ENCODE measurements at regions not wholly inside any gene's neighbourhood (a gene's known extent, or its start where the extent isn't known, plus 50 kb on each side); places are given as distances from the start of the nearest gene placed in this dataset.

DNA sequence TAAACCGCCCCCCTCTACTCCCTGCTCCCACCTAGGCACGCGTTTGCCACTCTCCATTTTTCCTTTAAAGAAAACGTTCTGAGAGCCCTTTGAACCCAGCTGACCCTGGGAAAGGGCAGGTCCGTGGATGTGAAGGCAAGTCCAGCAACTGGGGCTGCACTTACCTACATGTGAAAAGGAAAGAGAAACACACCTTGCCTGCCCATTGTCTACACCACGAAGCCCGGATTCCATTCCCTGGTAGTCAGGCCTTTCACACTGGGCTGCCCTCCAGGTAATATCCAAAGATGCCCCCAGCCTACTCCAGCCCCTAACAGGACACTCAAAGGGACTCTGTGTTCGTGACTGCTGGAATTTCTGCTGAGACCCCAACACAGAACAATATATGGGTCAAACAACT, 94.4 kb downstream of the CD83 start:
- no peak for DNase-seq (ENCODE audit: low read depth)
- in situ Hi-C loops (cut with HindIII; ENCODE audit: low pct_unique_long_range_greater_than_20kb, low sequenced_read_pairs) = no loop called here

GRCh38 chr6:14212632-14213031, 95.1 kb downstream of the CD83 start:
- in situ Hi-C loops (cut with HindIII; ENCODE audit: low pct_unique_long_range_greater_than_20kb, low sequenced_read_pairs) = no loop called here
- no peak for DNase-seq (ENCODE audit: low read depth)

DNA sequence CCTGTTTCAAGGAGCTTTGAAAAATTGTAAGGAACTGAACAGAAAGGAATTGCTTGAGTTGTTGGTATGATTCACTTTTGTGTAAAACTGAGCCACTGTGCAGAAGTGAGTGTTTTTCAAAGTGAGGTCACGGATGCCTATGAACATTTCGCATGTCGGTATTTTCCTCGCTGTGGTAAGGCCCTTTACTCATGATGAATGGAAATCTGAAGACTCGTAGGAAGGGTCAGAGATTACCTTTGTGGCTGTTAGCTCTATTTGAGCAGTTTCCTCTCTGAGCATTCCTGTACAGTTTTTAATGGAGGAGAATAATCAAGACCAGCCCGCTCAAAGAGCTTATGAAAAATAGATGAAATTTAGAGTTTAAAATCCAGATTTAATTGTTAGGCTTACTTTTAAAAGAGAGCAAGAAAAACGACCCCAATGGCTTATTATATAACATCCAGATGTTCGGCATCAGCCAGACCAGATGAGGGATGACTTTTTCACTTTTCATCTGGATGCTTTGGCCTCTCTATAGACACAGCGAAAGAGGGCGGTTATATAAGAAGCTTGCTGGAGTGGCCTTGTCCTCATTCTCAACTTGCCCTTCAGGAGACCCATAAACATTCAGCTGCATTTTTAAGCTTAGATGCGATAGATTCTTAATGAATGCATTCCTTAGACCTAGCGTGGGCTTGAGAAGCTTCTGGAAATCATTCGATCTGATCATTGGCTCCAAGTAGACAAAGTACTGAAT, 99.5 kb downstream of the CD83 start:
- in situ Hi-C loops (cut with HindIII; ENCODE audit: low pct_unique_long_range_greater_than_20kb, low sequenced_read_pairs) = no loop called here
- no peak for DNase-seq (ENCODE audit: low read depth)

GRCh38 chr6:14217728-14218518, 100.4 kb downstream of the CD83 start:
- in situ Hi-C loops (cut with HindIII; ENCODE audit: low pct_unique_long_range_greater_than_20kb, low sequenced_read_pairs) = no loop called here

GRCh38 chr6:14218519-14218800, 100.9 kb downstream of the CD83 start:
- DNase-seq (ENCODE audit: low read depth) = no peak
- in situ Hi-C loops (cut with HindIII; ENCODE audit: low pct_unique_long_range_greater_than_20kb, low sequenced_read_pairs) = no loop called here

More at GRCh38 chr6:14217728-14218518, 100.4 kb downstream of the CD83 start:
- DNase-seq (ENCODE audit: low read depth) = no peak

DNA sequence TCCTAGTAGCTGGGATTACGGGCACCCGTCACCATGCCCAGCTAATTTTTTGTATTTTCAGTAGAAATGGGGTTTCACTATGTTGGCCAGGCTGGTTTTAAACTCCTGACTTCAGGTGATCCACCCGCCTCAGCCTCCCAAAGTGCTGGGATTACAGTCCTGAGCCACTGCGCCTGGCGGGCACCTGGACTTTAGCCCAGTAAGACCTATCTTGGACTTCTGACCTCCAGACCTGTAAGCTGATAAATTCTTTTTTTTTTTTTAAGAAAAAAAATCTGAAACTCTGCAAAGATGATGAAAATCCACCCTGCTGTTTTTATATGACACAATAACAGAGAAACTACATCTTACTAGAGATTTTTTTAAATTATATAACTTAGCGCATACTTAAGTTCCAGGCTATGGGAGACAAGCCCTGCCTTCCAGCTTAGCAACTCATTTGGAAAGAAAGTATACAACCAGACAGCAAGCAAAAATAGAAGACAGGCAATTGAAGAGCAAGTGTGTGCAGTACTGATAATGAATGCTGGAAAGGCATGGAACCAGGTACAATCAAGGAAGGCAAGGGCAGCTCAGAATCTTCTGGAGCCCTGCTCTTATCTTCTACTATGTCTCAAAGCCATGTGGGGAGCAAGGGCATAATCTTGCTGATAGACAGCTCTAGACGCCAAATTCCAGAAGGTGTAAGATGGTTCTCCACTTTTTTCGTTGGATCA, 104.2 kb downstream of the CD83 start:
- in situ Hi-C loops (cut with HindIII; ENCODE audit: low pct_unique_long_range_greater_than_20kb, low sequenced_read_pairs) = no loop called here
- DNase-seq (ENCODE audit: low read depth) = no peak

GRCh38 chr6:14222956-14223355, 105.4 kb downstream of the CD83 start:
- DNase-seq (ENCODE audit: low read depth) = no peak
- in situ Hi-C loops (cut with HindIII; ENCODE audit: low pct_unique_long_range_greater_than_20kb, low sequenced_read_pairs) = no loop called here

DNA sequence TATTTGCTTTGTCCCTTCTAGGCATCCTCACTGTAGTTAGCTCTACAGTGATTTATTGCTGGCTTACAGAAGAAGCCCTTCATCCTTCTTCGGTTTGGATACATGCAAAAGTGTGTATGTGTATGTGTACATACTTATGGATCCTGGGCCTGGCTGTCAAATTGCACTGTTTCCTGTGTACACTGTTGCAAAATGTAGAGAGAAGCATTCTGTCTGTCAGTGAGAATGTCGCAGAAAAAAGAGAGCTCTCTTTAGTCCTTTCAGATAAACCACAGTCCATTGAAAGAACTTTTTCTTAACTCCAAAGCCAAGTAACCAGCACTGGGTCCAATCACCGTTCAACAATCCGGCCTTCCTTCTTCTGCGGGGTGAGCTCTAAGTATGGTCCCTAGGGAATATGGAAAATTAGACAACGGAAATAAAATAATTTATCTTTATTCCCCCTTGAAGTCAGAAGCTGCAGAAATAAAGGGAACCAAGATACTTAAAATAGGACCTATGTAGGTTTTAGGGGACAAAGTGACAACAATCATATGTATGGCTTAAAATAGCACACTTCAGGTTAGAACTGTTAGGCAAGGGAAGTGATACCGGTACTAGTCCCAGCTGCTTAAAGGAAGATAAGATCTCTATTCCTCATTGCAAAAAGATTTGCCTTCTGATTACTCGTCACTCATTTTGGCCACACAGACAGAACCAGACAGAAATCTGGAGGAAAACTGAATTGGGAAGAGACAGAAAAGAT, 107.0 kb downstream of the CD83 start:
- in situ Hi-C loops (cut with HindIII; ENCODE audit: low pct_unique_long_range_greater_than_20kb, low sequenced_read_pairs) = no loop called here
- no peak for DNase-seq (ENCODE audit: low read depth)

DNA sequence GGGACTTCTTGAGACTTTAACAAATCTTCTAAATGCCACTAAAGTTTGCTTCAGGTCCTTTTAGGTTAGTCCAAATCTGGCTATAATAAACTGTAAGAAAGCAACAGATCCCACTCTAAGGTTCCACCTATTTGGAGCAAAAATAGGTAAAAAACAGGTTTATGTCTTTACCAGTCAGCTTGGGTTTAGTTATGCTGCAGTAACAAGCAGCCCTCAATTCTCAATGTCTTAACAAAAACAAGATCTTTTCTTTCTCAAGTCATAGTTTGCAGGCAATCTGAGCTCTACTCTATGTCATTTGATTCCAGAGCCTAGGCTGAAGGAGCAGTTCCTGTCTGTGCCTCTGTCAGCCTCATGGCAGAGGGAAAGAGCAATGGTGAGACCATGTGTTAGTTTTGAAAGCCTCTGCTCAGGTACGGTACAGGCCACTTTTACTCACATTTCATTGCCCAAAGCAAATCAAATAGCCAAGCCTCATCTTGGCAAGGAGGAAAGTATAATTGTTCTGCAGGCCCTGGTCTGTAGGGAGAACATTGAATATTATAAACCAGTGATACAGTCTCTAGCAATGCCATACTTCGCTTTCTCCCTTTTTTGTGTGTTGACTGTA, 108.6 kb downstream of the CD83 start:
- no peak for DNase-seq (ENCODE audit: low read depth)
- in situ Hi-C loops (cut with HindIII; ENCODE audit: low pct_unique_long_range_greater_than_20kb, low sequenced_read_pairs) = no loop called here

DNA sequence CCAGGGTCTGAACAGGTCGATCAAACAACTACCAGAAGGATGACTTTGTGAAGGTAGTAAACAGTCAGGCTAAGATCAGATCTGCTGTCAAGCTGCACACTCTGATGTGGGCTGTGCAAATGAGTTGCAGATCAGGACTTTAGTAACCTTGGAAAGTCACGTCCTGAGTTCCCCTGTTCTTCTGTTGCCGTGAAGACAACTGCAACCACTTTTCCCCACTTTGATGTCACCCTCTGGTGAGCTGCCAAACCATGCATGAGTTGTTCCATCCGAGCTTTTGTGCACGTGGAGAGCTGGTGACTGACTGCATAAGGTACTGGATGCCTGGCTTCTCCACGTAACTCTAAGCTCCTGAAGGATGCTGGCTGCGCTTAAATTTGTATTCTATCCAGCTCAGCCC, 111.0 kb downstream of the CD83 start:
- in situ Hi-C loops (cut with HindIII; ENCODE audit: low pct_unique_long_range_greater_than_20kb, low sequenced_read_pairs) = no loop called here

GRCh38 chr6:14231071-14231483, 113.5 kb downstream of the CD83 start:
- in situ Hi-C loops (cut with HindIII; ENCODE audit: low pct_unique_long_range_greater_than_20kb, low sequenced_read_pairs) = no loop called here
- no peak for DNase-seq (ENCODE audit: low read depth)

More for the DNA sequence above, 111.0 kb downstream of the CD83 start:
- DNase-seq (ENCODE audit: low read depth) = peak; percentile 65

- DNase-seq (ENCODE audit: low read depth) = no peak
- in situ Hi-C loops (cut with HindIII; ENCODE audit: low pct_unique_long_range_greater_than_20kb, low sequenced_read_pairs) = no loop called here
Measured at GRCh38 chr6:14231501-14232280, 114.1 kb downstream of the CD83 start.

DNA sequence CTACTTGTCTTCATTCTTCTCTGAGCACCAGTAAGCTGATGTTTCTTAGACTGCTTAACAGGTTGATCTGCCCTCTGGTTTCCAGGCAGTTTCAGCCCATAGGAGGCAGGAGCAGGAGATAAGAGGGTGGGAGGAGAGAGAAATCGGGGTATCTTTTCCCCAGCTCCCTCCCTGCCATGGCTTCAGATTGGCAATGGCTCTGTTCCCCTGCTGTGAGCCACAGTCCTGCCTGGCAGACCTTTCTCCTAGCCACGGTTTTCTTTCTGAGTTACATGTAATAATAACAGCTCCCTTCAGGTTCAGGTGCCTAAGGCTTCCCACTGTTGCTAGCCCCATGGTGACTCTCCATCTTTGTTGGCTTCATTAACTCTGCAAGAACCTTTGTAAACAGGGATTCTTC, 115.3 kb downstream of the CD83 start:
- in situ Hi-C loops (cut with HindIII; ENCODE audit: low pct_unique_long_range_greater_than_20kb, low sequenced_read_pairs) = no loop called here
- DNase-seq (ENCODE audit: low read depth) = no peak

DNA sequence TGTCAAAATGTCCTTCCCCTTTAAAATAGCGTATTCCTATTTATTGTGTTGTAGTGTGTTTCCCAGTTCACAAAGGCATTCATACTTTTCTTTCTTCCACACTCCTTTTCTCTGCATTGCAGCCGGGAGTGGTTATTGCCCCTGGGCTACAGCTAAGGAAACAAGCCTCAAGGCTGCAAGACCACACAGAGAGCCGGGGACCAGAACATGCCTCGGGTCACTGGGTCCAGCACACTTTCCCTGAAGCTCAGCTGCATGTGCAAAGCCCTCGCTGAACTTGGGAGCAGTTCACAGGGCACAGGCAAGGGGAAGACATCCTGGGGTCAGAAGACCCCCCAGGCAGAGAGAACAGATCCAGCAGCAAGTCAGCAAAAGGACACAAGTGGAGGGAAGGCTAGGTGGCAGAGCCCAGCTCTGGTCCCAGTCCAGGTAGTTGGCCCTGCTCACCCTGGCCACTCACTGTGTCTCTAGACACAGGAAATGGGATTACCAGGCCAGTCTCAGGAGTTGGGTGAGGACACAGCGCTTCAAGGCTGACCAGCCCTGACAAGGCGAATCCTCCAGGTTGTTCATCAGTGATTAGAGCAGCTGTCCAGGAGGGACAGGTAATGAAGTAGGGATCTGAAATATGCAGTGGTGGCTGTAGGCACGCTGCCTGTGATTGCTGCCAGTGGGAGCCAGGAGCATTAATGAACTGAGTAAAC, 118.2 kb downstream of the CD83 start:
- in situ Hi-C loops (cut with HindIII; ENCODE audit: low pct_unique_long_range_greater_than_20kb, low sequenced_read_pairs) = no loop called here

DNA sequence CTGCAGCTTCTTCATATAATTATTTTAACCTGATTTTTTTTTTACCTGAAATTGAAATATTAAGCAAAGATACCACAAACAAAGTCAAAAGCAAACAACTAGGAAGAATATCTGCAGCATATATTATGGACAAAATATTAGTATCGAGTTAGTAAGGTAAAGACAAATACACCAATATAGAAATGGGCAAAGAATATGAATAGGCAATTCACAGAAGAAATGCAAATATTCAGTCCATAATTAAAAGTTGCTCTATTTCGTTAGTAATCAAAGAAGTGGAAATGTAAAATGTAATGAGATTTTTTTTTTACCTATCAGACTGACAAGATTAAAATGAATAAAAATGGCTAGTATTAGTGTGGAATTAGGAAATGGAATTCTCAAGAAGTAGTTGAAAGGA, 121.5 kb downstream of the CD83 start:
- in situ Hi-C loops (cut with HindIII; ENCODE audit: low pct_unique_long_range_greater_than_20kb, low sequenced_read_pairs) = no loop called here
- no peak for DNase-seq (ENCODE audit: low read depth)

More for the DNA sequence above, 118.2 kb downstream of the CD83 start:
- no peak for DNase-seq (ENCODE audit: low read depth)

GRCh38 chr6:14240411-14241166, 123.0 kb downstream of the CD83 start:
- in situ Hi-C loops (cut with HindIII; ENCODE audit: low pct_unique_long_range_greater_than_20kb, low sequenced_read_pairs) = no loop called here

More at GRCh38 chr6:14240411-14241166, 123.0 kb downstream of the CD83 start:
- DNase-seq (ENCODE audit: low read depth) = no peak

All from Caki2 (cell line).